ENCODE measurements at regions not wholly inside any gene's neighbourhood (a gene's known extent, or its start where the extent isn't known, plus 50 kb on each side); places are given as distances from the start of the nearest gene placed in this dataset.

DNA sequence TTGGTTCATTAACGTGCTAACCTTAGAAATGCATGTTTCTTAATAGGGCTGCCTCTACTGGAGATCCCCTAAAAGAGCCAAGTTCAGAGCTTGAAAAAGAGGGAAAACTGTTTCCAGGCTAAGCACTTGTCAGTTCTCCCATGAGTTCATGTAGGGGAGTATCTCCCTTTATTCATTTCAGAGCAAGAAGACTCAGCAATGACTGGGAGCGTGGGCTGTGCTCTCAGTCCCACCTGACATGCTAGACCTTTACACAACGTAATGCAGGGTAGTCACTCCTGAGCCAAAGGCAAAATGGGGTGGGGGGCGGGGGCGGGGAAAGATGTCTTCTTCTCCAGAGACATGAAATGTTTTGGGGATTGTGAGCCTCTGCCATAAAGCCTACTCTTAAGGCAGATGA lies 420.1 kb upstream of the MCTP2 start:
- no peak for DNase-seq (ENCODE audit: low read depth, low spot score)
- H3K27ac ChIP-seq (ENCODE audit: low read depth, low read length): no peak overlapping the region
- CTCF ChIA-PET: interaction anchor here (1.4 kb wide), 1 partner anchor 309 kb away, joined by 4 read pairs; no protein-coding TSS in a partner anchor
- no peaks in the 10 kb centered on the region for H3K27me3 ChIP-seq (ENCODE audit: control insufficient read depth, insufficient read depth, low read length)
- no peak overlapping the region for H3K4me3 ChIP-seq (ENCODE audit: low read depth, low read length)
- H3K9me3 ChIP-seq (ENCODE audit: control insufficient read depth, insufficient read depth, low read length): peaks cover 4% of the 10 kb centered on the region; the same call in 1 of the 2 replicates
- TF ChIP-seq, protein P1, sequence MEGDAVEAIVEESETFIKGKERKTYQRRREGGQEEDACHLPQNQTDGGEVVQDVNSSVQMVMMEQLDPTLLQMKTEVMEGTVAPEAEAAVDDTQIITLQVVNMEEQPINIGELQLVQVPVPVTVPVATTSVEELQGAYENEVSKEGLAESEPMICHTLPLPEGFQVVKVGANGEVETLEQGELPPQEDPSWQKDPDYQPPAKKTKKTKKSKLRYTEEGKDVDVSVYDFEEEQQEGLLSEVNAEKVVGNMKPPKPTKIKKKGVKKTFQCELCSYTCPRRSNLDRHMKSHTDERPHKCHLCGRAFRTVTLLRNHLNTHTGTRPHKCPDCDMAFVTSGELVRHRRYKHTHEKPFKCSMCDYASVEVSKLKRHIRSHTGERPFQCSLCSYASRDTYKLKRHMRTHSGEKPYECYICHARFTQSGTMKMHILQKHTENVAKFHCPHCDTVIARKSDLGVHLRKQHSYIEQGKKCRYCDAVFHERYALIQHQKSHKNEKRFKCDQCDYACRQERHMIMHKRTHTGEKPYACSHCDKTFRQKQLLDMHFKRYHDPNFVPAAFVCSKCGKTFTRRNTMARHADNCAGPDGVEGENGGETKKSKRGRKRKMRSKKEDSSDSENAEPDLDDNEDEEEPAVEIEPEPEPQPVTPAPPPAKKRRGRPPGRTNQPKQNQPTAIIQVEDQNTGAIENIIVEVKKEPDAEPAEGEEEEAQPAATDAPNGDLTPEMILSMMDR (IDR thresholded peaks at IDR 0.05; ENCODE audit: low read depth, low read length): no peak
- POLR2A ChIA-PET: no interaction called here

DNA sequence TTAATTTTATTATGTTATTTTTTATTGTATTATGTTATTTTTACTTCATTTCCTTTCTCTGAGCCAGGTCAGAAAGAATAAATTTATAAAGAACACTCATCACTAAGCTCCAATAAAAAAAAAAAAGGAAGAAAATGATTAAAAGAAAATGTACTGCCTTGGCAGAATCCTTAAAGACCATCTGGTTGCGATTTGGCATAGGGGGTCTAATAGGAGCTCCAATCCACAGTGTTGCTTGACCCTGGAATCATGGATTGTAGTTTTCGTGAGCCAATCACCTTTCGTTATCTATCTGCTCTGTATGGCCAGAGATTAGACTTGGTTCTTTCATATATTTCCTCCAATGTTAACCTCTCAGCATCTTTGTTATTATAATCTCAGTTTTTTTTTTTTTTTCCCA lies 421.8 kb upstream of the MCTP2 start:
- no peak overlapping the region for H3K27ac ChIP-seq (ENCODE audit: low read depth, low read length)
- DNase-seq (ENCODE audit: low read depth, low spot score): no peak
- TF ChIP-seq, protein P1 (IDR thresholded peaks at IDR 0.05; ENCODE audit: low read depth, low read length): no peak
- ChIA-PET CTCF (no interaction called here), POLR2A (no interaction called here)
- H3K9me3 ChIP-seq (ENCODE audit: control insufficient read depth, insufficient read depth, low read length): peaks cover 4% of the 10 kb centered on the region; the same call in 1 of the 2 replicates
- no peak overlapping the region for H3K4me3 ChIP-seq (ENCODE audit: low read depth, low read length)
- no peaks in the 10 kb centered on the region for H3K27me3 ChIP-seq (ENCODE audit: control insufficient read depth, insufficient read depth, low read length)

DNA sequence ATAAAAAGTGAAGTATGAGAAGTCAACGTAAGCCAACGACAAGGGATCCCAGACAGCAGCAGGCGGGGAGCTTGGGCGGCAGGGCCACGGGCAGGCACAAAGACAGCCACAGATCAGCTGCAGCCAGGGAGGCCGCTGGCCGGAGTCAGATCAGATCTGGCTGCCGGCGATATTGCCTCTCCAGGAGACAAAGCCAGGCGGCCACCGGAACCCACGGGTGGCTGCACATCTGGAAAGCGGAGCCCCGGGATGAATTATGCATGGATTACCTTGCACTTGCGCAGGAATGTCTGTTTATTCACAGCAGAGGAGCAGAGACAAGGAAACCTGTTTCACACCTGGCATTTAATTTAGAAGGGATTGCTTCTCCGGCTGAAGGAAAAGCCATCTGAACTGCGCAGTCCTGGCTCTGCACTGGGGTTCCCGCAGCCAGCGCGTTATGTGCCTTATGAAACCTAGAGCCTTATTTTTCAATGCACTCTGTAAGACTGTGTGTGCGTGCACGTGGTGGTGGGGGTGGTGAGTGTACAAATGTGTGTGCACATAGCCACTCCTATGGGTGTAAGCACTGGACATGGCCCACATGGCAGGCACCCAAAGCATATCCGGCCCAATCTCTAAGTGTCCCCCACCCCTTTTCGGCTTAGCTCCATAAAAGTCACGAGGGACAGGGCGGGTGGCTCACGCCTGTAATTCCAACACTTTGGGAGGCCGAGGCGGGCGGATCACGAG lies 427.8 kb upstream of the MCTP2 start:
- POLR2A ChIA-PET: no interaction called here
- DNase-seq (ENCODE audit: low read depth, low spot score): no peak
- Histone ChIP-seq H3K4me3 (ENCODE audit: low read depth, low read length) (no peak overlapping the region), H3K27ac (ENCODE audit: low read depth, low read length) (no peak overlapping the region), H3K27me3 (ENCODE audit: control insufficient read depth, insufficient read depth, low read length) (no peaks in the 10 kb centered on the region), H3K9me3 (ENCODE audit: control insufficient read depth, insufficient read depth, low read length) (peaks cover 3% of the 10 kb centered on the region; the same call in 1 of the 2 replicates)
- TF ChIP-seq, protein P1 (IDR thresholded peaks at IDR 0.05; ENCODE audit: low read depth, low read length): no peak
- CTCF ChIA-PET: no interaction called here

DNA sequence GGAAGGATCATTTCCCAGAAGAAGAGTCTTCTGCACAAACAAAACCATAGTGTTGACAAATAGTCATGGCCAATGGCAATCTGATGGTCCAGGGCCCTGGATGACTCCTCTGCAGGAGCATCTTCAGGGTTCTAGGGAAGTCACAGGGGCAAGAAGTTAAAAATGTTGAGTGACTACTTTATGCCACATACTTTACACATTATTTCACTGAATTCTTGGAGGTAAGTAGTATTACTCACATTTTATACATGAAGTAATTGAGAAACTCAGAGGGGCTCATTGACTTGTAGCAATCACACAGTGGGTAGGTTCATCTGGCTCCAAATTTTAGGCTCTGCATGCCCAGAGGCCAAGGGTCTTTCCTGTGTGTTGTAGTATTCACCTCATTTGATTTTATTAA lies 430.2 kb upstream of the MCTP2 start:
- no peaks in the 10 kb centered on the region for H3K27me3 ChIP-seq (ENCODE audit: control insufficient read depth, insufficient read depth, low read length)
- TF ChIP-seq, protein P1 (IDR thresholded peaks at IDR 0.05; ENCODE audit: low read depth, low read length): no peak
- POLR2A ChIA-PET: no interaction called here
- H3K4me3 ChIP-seq (ENCODE audit: low read depth, low read length): no peak overlapping the region
- no peak overlapping the region for H3K27ac ChIP-seq (ENCODE audit: low read depth, low read length)
- CTCF ChIA-PET: no interaction called here
- DNase-seq (ENCODE audit: low read depth, low spot score): no peak
- peaks cover 3% of the 10 kb centered on the region; the same call in 1 of the 2 replicates for H3K9me3 ChIP-seq (ENCODE audit: control insufficient read depth, insufficient read depth, low read length)

DNA sequence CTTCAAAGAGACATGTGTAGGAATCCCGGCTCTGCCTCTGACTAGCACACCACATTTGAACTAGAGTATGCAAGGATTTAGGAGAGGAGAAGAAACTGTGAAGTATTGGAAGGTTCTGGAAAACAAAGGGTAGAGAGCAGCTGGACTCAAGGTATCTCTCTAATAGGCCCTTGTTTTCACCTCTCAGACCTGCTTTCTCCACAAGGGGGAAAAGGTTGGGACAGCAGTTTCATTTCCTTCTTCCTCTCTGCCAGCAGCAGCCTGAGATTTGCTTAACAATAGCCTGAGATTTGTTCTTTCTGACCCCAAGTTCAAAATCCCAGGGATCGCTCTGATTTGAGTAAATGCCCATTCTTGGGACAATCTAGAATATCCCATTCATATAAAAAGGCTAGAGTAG lies 430.6 kb upstream of the MCTP2 start:
- ChIA-PET POLR2A (no interaction called here), CTCF (no interaction called here)
- no peak for DNase-seq (ENCODE audit: low read depth, low spot score)
- Histone ChIP-seq H3K4me3 (ENCODE audit: low read depth, low read length) (no peak overlapping the region), H3K27me3 (ENCODE audit: control insufficient read depth, insufficient read depth, low read length) (no peaks in the 10 kb centered on the region), H3K27ac (ENCODE audit: low read depth, low read length) (no peak overlapping the region), H3K9me3 (ENCODE audit: control insufficient read depth, insufficient read depth, low read length) (peaks cover 3% of the 10 kb centered on the region; the same call in 1 of the 2 replicates)
- TF ChIP-seq, protein P1 (IDR thresholded peaks at IDR 0.05; ENCODE audit: low read depth, low read length): no peak

Data from AG04450 (cell line).